Fibroblast of mammary gland (primary cell): ENCODE measurements at regions not wholly inside any gene's neighbourhood (a gene's known extent, or its start where the extent isn't known, plus 50 kb on each side); places are given as distances from the start of the nearest gene placed in this dataset.

Experiments
- DNase-seq: peaks from one replicate; pipeline ENCODE4 v3.0.0-alpha.2; 2010; ENCODE audit warnings: low read depth
- H3K4me3 ChIP-seq: 2 replicates; pipeline ENCODE4 v1.5.1; 2011; ENCODE audit warnings: low read depth, mild to moderate bottlenecking, low read length, moderate library complexity; ENCODE audit not compliant: control insufficient read depth
- CTCF ChIP-seq: conservative IDR thresholded peaks from 2 replicates; pipeline ENCODE4 v1.5.1; 2011; ENCODE audit warnings: low read depth, low read length, inconsistent platforms; ENCODE audit not compliant: control insufficient read depth, insufficient read depth

- DNase-seq: no peak
- H3K4me3 ChIP-seq: no peak overlapping the region
Measured at GRCh38 chr4:116082808-116083366, 969.5 kb upstream of the NDST4 start.

GRCh38 chr4:116073051-116073450 is 959.6 kb upstream of the NDST4 start:
- DNase-seq: no peak
- TF ChIP-seq CTCF: no peak
- H3K4me3 ChIP-seq: no peak overlapping the region

More at GRCh38 chr4:116082808-116083366, 969.5 kb upstream of the NDST4 start:
- TF ChIP-seq CTCF: no peak

GRCh38 chr4:116070283-116070682 is 956.9 kb upstream of the NDST4 start:
- no peak for DNase-seq
- no peak for TF ChIP-seq CTCF

GRCh38 chr4:116066711-116067245 is 953.4 kb upstream of the NDST4 start:
- no peak overlapping the region for H3K4me3 ChIP-seq
- no peak for TF ChIP-seq CTCF
- no peak for DNase-seq

More at GRCh38 chr4:116070283-116070682, 956.9 kb upstream of the NDST4 start:
- H3K4me3 ChIP-seq: no peak overlapping the region

GRCh38 chr4:116064331-116064730 is 950.9 kb upstream of the NDST4 start:
- DNase-seq: no peak
- H3K4me3 ChIP-seq: no peak overlapping the region
- no peak for TF ChIP-seq CTCF

GRCh38 chr4:116059361-116059760 is 945.9 kb upstream of the NDST4 start:
- no peak for DNase-seq
- H3K4me3 ChIP-seq: no peak overlapping the region
- TF ChIP-seq CTCF: no peak

GRCh38 chr4:116058129-116058528 is 944.7 kb upstream of the NDST4 start:
- no peak for DNase-seq
- no peak for TF ChIP-seq CTCF
- H3K4me3 ChIP-seq: no peak overlapping the region
